KMS-11 (cell line): ENCODE measurements at regions not wholly inside any gene's neighbourhood (a gene's known extent, or its start where the extent isn't known, plus 50 kb on each side); places are given as distances from the start of the nearest gene placed in this dataset.

Experiments used
- H2AFZ ChIP-seq: fragments of 200-600 bp; sonication (generic); 2 replicates; pipeline ENCODE4 v1.6.1; 2016; ENCODE audit warnings: antibody characterized with exemption, mixed run types, low read depth
- H3K27ac ChIP-seq: fragments of 200-600 bp; sonication (generic); 2 replicates; pipeline ENCODE4 v1.6.1; 2016; ENCODE audit warnings: mild to moderate bottlenecking, mixed run types
- H3K27me3 ChIP-seq: fragments of 200-600 bp; sonication (generic); 2 replicates; pipeline ENCODE4 v1.6.1; 2017; ENCODE audit warnings: mild to moderate bottlenecking, low read depth, mixed run types, moderate library complexity; ENCODE audit not compliant: insufficient read depth
- H3K36me3 ChIP-seq: fragments of 200-600 bp; sonication (generic); 2 replicates; pipeline ENCODE4 v1.6.1; 2017; ENCODE audit warnings: mild to moderate bottlenecking, mixed run types; ENCODE audit not compliant: insufficient read depth
- H3K4me1 ChIP-seq: fragments of 200-600 bp; sonication (generic); 2 replicates; pipeline ENCODE4 v1.6.1; 2016; ENCODE audit warnings: mild to moderate bottlenecking, low read depth, mixed run types; ENCODE audit not compliant: poor library complexity, severe bottlenecking
- H3K4me2 ChIP-seq: fragments of 200-600 bp; sonication (generic); 2 replicates; pipeline ENCODE4 v1.7.0; 2016; ENCODE audit warnings: mild to moderate bottlenecking, mixed run types
- H3K4me3 ChIP-seq: fragments of 200-600 bp; sonication (generic); IDR thresholded peaks from 2 replicates; pipeline ENCODE4 v1.6.1; 2017; ENCODE audit warnings: low read depth, low read length, mixed read lengths; ENCODE audit not compliant: insufficient read depth
- H3K79me2 ChIP-seq: fragments of 200-600 bp; sonication (generic); 2 replicates; pipeline ENCODE4 v1.6.1; 2016; ENCODE audit warnings: low read depth, mixed run types; ENCODE audit not compliant: insufficient read depth
- H3K9ac ChIP-seq: fragments of 200-600 bp; sonication (generic); 2 replicates; pipeline ENCODE4 v1.6.1; 2016; ENCODE audit warnings: mild to moderate bottlenecking, mixed run types
- H4K20me1 ChIP-seq: fragments of 200-600 bp; sonication (generic); 2 replicates; pipeline ENCODE4 v1.6.1; 2016; ENCODE audit warnings: mild to moderate bottlenecking, mixed run types; ENCODE audit not compliant: insufficient read depth
- CTCF ChIP-seq: fragments of 200-600 bp; sonication (generic); conservative IDR thresholded peaks from 2 replicates; pipeline ENCODE4 v1.6.1; 2017; ENCODE audit warnings: low read depth, mild to moderate bottlenecking, antibody characterized with exemption, low read length, moderate library complexity, mixed read lengths

- no peak overlapping the region for H3K27ac ChIP-seq
- no peak for TF ChIP-seq CTCF
- H3K79me2 ChIP-seq, result no peaks in the 10 kb centered on the region
- H3K9ac ChIP-seq, result no peak overlapping the region
- H3K27me3 ChIP-seq, result no peaks in the 10 kb centered on the region
- H3K4me3 ChIP-seq, result no peak overlapping the region
- H3K4me2 ChIP-seq, result no peak overlapping the region
- H3K4me1 ChIP-seq, result no peaks in the 10 kb centered on the region
- H4K20me1 ChIP-seq, result no peaks in the 10 kb centered on the region
- H2AFZ ChIP-seq, result no peak overlapping the region
- H3K36me3 ChIP-seq, result no peaks in the 10 kb centered on the region
These were observed 358.5 kb downstream of the TFEC start for GRCh38 chr7:115672024-115672423.

- H3K4me3 ChIP-seq, result no peak overlapping the region
These were observed 367.9 kb downstream of the TFEC start for GRCh38 chr7:115662676-115663075.

DNA sequence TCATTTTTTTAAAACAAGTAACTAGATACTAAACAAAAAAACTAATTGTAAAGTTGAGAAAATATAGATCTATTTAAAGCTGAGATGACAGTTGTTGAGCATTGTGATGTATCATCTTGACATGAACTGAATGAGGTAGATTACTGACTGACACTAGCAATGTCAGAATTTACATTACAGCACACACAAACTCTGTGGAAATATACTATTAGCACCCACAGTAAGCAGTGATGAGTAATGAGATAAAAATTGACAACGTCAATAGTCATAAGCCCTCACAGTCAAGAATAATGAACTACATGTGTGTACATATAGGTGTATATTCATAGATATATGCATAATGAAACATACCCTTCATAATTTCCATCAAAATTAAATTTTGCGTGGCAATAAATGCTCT lies 368.4 kb downstream of the TFEC start:
- no peak overlapping the region for H3K27ac ChIP-seq
- no peak overlapping the region for H3K4me3 ChIP-seq
- H3K36me3 ChIP-seq, result no peaks in the 10 kb centered on the region
- TF ChIP-seq CTCF, result no peak
- H3K27me3 ChIP-seq, result no peaks in the 10 kb centered on the region
- H3K9ac ChIP-seq, result no peak overlapping the region
- H4K20me1 ChIP-seq, result no peaks in the 10 kb centered on the region
- H3K4me2 ChIP-seq, result no peak overlapping the region
- H3K79me2 ChIP-seq, result no peaks in the 10 kb centered on the region
- no peaks in the 10 kb centered on the region for H3K4me1 ChIP-seq
- no peak overlapping the region for H2AFZ ChIP-seq

More at GRCh38 chr7:115662676-115663075, 367.9 kb downstream of the TFEC start:
- no peak overlapping the region for H3K9ac ChIP-seq
- H3K4me2 ChIP-seq, result no peak overlapping the region
- H2AFZ ChIP-seq, result no peak overlapping the region
- H3K27ac ChIP-seq, result no peak overlapping the region
- H3K27me3 ChIP-seq, result no peaks in the 10 kb centered on the region
- no peaks in the 10 kb centered on the region for H3K36me3 ChIP-seq
- H3K79me2 ChIP-seq, result no peaks in the 10 kb centered on the region
- no peaks in the 10 kb centered on the region for H4K20me1 ChIP-seq
- no peak for TF ChIP-seq CTCF
- no peaks in the 10 kb centered on the region for H3K4me1 ChIP-seq

- no peak overlapping the region for H3K4me2 ChIP-seq
- no peak for TF ChIP-seq CTCF
- H3K36me3 ChIP-seq, result no peaks in the 10 kb centered on the region
- H2AFZ ChIP-seq, result no peak overlapping the region
- H3K4me1 ChIP-seq, result no peaks in the 10 kb centered on the region
- H3K9ac ChIP-seq, result no peak overlapping the region
- H3K27ac ChIP-seq, result no peak overlapping the region
- no peaks in the 10 kb centered on the region for H3K79me2 ChIP-seq
- H3K27me3 ChIP-seq, result no peaks in the 10 kb centered on the region
- no peak overlapping the region for H3K4me3 ChIP-seq
- H4K20me1 ChIP-seq, result no peaks in the 10 kb centered on the region
These were observed 372.3 kb downstream of the TFEC start for GRCh38 chr7:115658223-115658622.
